HG02973 (cell line): ENCODE measurements at regions not wholly inside any gene's neighbourhood (a gene's known extent, or its start where the extent isn't known, plus 50 kb on each side); places are given as distances from the start of the nearest gene placed in this dataset.
"Not testable (repeated sequence)": the region's sequence is repeated elsewhere in the genome, so short reads cannot be mapped to it uniquely, and the experiment has no call there.

ENCODE experiments used
- ATAC-seq: cut with Tn5 transposase; IDR thresholded peaks from one replicate; pipeline ENCODE4 v1.9.1; 2021; ENCODE audit warnings: moderate library complexity; ENCODE audit not compliant: unreplicated experiment

- ATAC-seq = no peak
Observed at GRCh38 chr5:1654786-1655495, 131.2 kb upstream of the LPCAT1 start.

GRCh38 chr5:1653698-1654651 is 130.2 kb upstream of the LPCAT1 start:
- peak; percentile 76 for ATAC-seq

GRCh38 chr5:1652873-1653697 is 129.3 kb upstream of the LPCAT1 start:
- peak; percentile 29 for ATAC-seq

- no peak for ATAC-seq
Observed at GRCh38 chr5:1651971-1652872, 128.5 kb upstream of the LPCAT1 start.

- no peak for ATAC-seq
Observed at GRCh38 chr5:1651250-1651649, 127.5 kb upstream of the LPCAT1 start.

- no peak for ATAC-seq
Observed at GRCh38 chr5:1649554-1649953, 125.8 kb upstream of the LPCAT1 start.

- ATAC-seq = no peak
Observed at GRCh38 chr5:1648806-1649205, 125.0 kb upstream of the LPCAT1 start.

- ATAC-seq = no peak
Observed at GRCh38 chr5:1647580-1647979, 123.8 kb upstream of the LPCAT1 start.

GRCh38 chr5:1644810-1645571 is 121.2 kb upstream of the LPCAT1 start:
- peak; percentile 80 for ATAC-seq

GRCh38 chr5:1644393-1644809 is 120.6 kb upstream of the LPCAT1 start:
- not testable (repeated sequence) for ATAC-seq

GRCh38 chr5:1643651-1644392 is 120.1 kb upstream of the LPCAT1 start:
- ATAC-seq = no peak

GRCh38 chr5:1642621-1643061 is 118.9 kb upstream of the LPCAT1 start:
- ATAC-seq = no peak

GRCh38 chr5:1642221-1642620 is 118.5 kb upstream of the LPCAT1 start:
- no peak for ATAC-seq

GRCh38 chr5:1641560-1642166 is 117.9 kb upstream of the LPCAT1 start:
- ATAC-seq = peak; percentile 53

GRCh38 chr5:1641041-1641440 is 117.3 kb upstream of the LPCAT1 start:
- no peak for ATAC-seq

GRCh38 chr5:1640421-1640881 is 116.7 kb upstream of the LPCAT1 start:
- ATAC-seq = no peak

GRCh38 chr5:1639757-1640156 is 116.0 kb upstream of the LPCAT1 start:
- ATAC-seq = no peak
